ENCODE measurements at regions not wholly inside any gene's neighbourhood (a gene's known extent, or its start where the extent isn't known, plus 50 kb on each side); places are given as distances from the start of the nearest gene placed in this dataset.

DNA sequence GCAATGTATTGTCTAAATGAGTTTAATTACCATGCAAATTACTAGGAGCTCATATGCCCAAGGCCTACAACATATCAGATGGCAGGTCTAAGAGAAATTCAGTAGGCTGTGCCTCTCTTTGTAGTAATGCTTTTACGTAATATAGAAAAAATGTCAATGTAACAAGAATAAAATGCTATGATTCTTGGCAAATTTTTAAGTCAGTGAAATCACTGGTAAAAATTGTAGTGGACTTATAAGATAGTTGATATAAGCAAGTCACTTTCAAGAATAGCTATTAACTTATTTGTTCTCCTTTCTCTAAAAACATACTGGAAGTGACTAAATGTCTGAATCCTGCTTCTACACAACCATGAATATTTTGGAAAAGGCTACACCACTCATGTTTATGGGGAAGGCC lies 707.8 kb downstream of the TUSC7 start:
- no peak for TF ChIP-seq TCF12 (IDR thresholded peaks at IDR 0.05; ENCODE audit: low read depth, low read length)
- TF ChIP-seq EZH2 (IDR thresholded peaks at IDR 0.05; ENCODE audit: low read depth, low read length, severe bottlenecking), result no peak
- no peak for TF ChIP-seq POLR2AphosphoS5 (IDR thresholded peaks at IDR 0.05; ENCODE audit: low read depth, low read length)
- no peak for TF ChIP-seq POLR2A (IDR thresholded peaks at IDR 0.05; ENCODE audit: control extremely low read depth in 1 of 2, low read depth in 2 of 2, low read length in 2 of 2)
- TF ChIP-seq SIN3A (conservative IDR thresholded peaks at IDR 0.05 in 1 of 2, IDR thresholded peaks at IDR 0.05 in 1 of 2; ENCODE audit: low read depth in 1 of 2, low read length in 2 of 2), result no peak
- TF ChIP-seq SP2 (IDR thresholded peaks at IDR 0.05; ENCODE audit: low read length), result no peak
- TF ChIP-seq SRF (IDR thresholded peaks at IDR 0.05; ENCODE audit: low read depth, low read length), result no peak
- TF ChIP-seq YY1 (IDR thresholded peaks at IDR 0.05; ENCODE audit: low read depth, low read length), result no peak
- TF ChIP-seq SUZ12 (IDR thresholded peaks at IDR 0.05; ENCODE audit: low read length), result no peak
- TF ChIP-seq RAD21 (IDR thresholded peaks at IDR 0.05 in 1 of 2, conservative IDR thresholded peaks at IDR 0.05 in 1 of 2; ENCODE audit: low read depth in 2 of 2, low read length in 2 of 2), result no peak
- no peak for TF ChIP-seq EP300 (IDR thresholded peaks at IDR 0.05; ENCODE audit: borderline replicate concordance in 1 of 2, low read depth in 2 of 2, low read length in 2 of 2)
- no peak for TF ChIP-seq CTCF (IDR thresholded peaks at IDR 0.05; ENCODE audit: control extremely low read depth in 1 of 3, insufficient read depth in 1 of 3, low read depth in 1 of 3, low read length in 3 of 3)
- TF ChIP-seq CBX8 (IDR thresholded peaks at IDR 0.05; ENCODE audit: borderline replicate concordance, low read depth, low read length), result no peak
- TF ChIP-seq CREB1 (IDR thresholded peaks at IDR 0.05), result no peak
